ENCODE measurements at regions not wholly inside any gene's neighbourhood (a gene's known extent, or its start where the extent isn't known, plus 50 kb on each side); places are given as distances from the start of the nearest gene placed in this dataset.

- ATAC-seq (ENCODE audit: poor library complexity) (no peak), DNase-seq (no peak)
- Mint-ChIP-seq H3K27ac (no peak overlapping the region), H3K4me3 (no peak overlapping the region), H3K27me3 (peaks cover 35% of the 10 kb centered on the region), H3K4me1 (ENCODE audit: low read depth) (no peaks in the 10 kb centered on the region), H3K36me3 (ENCODE audit: low read depth) (no peaks in the 10 kb centered on the region), H3K9me3 (no peaks in the 10 kb centered on the region)
- Histone ChIP-seq H3K4me1 (ENCODE audit: insufficient read depth, low read length) (no peaks in the 10 kb centered on the region), H3K4me3 (ENCODE audit: low read length) (no peak overlapping the region), H3K36me3 (ENCODE audit: insufficient read depth, low read length) (no peaks in the 10 kb centered on the region), H3K27me3 (ENCODE audit: control insufficient read depth in 1 of 2, insufficient read depth in 2 of 2, low read length in 2 of 2) (peaks cover 0 to 1% of the 10 kb centered on the region in 2 experiments), H3K9me3 (ENCODE audit: control insufficient read depth in 1 of 2, insufficient read depth in 1 of 2, low read length in 2 of 2) (peaks cover 0 to 11% of the 10 kb centered on the region in 2 experiments), H3K27ac (ENCODE audit: low read depth in 1 of 2, low read length in 2 of 2) (no peak overlapping the region)
- no peak for TF ChIP-seq CTCF (IDR thresholded peaks at IDR 0.05)
- POLR2A ChIA-PET, result no interaction called here
- CTCF ChIA-PET, result no interaction called here
- intact Hi-C loops (cut with DNase I, micrococcal nuclease), result no loop called here
Measured at GRCh38 chr11:120055646-120056045, 82.3 kb downstream of the TRIM29 start.

DNA sequence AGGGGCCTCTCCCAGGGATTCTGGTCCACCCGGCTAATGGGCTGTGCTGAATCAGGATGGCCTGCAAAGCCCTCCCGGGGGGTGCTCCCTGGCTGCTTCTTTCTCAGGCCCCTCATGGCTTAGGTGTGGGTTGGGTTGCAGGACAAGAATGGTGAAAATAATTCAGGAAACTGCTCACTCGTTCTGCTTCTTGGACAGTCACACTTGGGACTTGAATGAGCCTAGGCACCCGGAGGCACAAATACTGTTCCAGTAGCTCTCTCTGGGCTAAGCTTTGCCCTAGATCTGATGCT is 83.2 kb downstream of the TRIM29 start:
- Mint-ChIP-seq H3K4me1 (ENCODE audit: low read depth) (no peaks in the 10 kb centered on the region), H3K36me3 (ENCODE audit: low read depth) (no peaks in the 10 kb centered on the region), H3K9me3 (no peaks in the 10 kb centered on the region), H3K4me3 (no peak overlapping the region), H3K27ac (no peak overlapping the region), H3K27me3 (peaks cover 35% of the 10 kb centered on the region)
- intact Hi-C loops (cut with DNase I, micrococcal nuclease), result no loop called here
- TF ChIP-seq CTCF (IDR thresholded peaks at IDR 0.05), result no peak
- DNase-seq (no peak), ATAC-seq (ENCODE audit: poor library complexity) (no peak)
- H3K9me3 ChIP-seq (ENCODE audit: control insufficient read depth in 1 of 2, insufficient read depth in 1 of 2, low read length in 2 of 2), result peaks cover 0 to 11% of the 10 kb centered on the region in 2 experiments
- CTCF ChIA-PET, result no interaction called here
- no peaks in the 10 kb centered on the region for H3K36me3 ChIP-seq (ENCODE audit: insufficient read depth, low read length)
- no peak overlapping the region for H3K4me3 ChIP-seq (ENCODE audit: low read length)
- POLR2A ChIA-PET, result no interaction called here
- H3K27me3 ChIP-seq (ENCODE audit: control insufficient read depth in 1 of 2, insufficient read depth in 2 of 2, low read length in 2 of 2), result no peaks in the 10 kb centered on the region
- H3K4me1 ChIP-seq (ENCODE audit: insufficient read depth, low read length), result no peaks in the 10 kb centered on the region
- no peak overlapping the region for H3K27ac ChIP-seq (ENCODE audit: low read depth in 1 of 2, low read length in 2 of 2)

DNA sequence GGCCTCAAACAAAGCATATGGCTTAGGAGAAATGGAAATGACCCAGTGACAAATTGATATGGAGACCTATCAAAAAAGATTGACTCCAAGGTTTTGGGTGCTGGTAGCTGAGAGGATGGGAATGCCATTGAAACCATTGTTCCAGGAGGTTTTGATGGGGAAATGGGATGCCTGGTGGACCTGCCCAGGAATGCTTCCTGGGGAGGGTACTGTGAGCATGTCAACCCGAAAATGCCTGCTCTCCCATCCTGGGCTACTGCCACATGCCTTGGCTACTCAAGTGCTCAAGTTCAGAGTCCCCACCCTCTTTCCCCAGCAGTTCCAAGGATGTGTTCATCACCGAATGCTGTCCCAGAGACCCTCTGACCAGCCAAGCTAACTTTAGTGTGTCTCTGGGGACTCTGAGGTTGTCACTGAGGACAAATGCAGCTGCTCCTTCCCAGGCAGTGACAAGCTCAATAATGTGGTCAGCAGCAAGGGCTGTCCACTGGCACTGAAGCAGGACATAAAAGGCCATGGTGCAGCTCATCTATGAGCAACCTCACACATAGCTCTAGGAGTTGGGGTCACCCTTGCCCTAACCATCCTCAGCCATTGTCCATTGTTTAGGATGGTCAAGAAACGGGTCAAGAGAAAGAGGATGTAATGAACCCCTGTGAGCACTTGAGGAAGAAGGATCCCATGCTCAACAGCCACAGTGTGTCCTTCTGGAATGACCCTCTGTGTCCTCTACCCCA is 83.7 kb downstream of the TRIM29 start:
- DNase-seq, result no peak
- H3K27me3 Mint-ChIP-seq, result peaks cover 35% of the 10 kb centered on the region
- no peaks in the 10 kb centered on the region for H3K36me3 ChIP-seq (ENCODE audit: insufficient read depth, low read length)
- no peak for TF ChIP-seq CTCF (IDR thresholded peaks at IDR 0.05)
- ChIA-PET POLR2A (no interaction called here), CTCF (no interaction called here)
- no peak overlapping the region for H3K4me3 ChIP-seq (ENCODE audit: low read length)
- no peak for ATAC-seq (ENCODE audit: poor library complexity)
- no peak overlapping the region for H3K27ac ChIP-seq (ENCODE audit: low read depth in 1 of 2, low read length in 2 of 2)
- peaks cover 0 to 11% of the 10 kb centered on the region in 2 experiments for H3K9me3 ChIP-seq (ENCODE audit: control insufficient read depth in 1 of 2, insufficient read depth in 1 of 2, low read length in 2 of 2)
- H3K4me1 ChIP-seq (ENCODE audit: insufficient read depth, low read length), result no peaks in the 10 kb centered on the region
- H3K27ac Mint-ChIP-seq, result no peak overlapping the region
- intact Hi-C loops (cut with DNase I, micrococcal nuclease), result no loop called here
- no peaks in the 10 kb centered on the region for H3K4me1 Mint-ChIP-seq (ENCODE audit: low read depth)
- H3K27me3 ChIP-seq (ENCODE audit: control insufficient read depth in 1 of 2, insufficient read depth in 2 of 2, low read length in 2 of 2), result no peaks in the 10 kb centered on the region
- H3K4me3 Mint-ChIP-seq, result no peak overlapping the region
- H3K36me3 Mint-ChIP-seq (ENCODE audit: low read depth), result no peaks in the 10 kb centered on the region
- H3K9me3 Mint-ChIP-seq, result no peaks in the 10 kb centered on the region
